ENCODE measurements at regions not wholly inside any gene's neighbourhood (a gene's known extent, or its start where the extent isn't known, plus 50 kb on each side); places are given as distances from the start of the nearest gene placed in this dataset.

DNA sequence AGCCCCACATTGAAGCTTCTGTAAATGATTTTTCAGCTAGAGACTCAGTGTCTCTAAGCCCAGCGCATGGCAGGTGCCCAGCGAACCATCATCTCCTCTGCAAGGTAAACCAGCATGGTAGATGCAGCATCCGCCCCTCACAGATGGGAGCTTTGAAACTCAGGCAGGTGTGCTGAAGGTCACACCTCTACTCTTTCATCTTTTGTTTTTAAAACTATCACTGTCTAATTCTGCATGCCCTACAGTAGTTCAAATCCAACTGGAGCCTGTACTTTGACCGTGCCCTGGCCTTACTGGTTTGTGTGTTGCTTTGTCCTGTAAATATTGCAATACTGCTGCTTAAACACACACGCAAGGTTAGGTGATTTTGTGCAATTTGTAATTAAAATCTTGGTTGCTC, 831.1 kb downstream of the GALR1 start:
- TF ChIP-seq, protein P1, sequence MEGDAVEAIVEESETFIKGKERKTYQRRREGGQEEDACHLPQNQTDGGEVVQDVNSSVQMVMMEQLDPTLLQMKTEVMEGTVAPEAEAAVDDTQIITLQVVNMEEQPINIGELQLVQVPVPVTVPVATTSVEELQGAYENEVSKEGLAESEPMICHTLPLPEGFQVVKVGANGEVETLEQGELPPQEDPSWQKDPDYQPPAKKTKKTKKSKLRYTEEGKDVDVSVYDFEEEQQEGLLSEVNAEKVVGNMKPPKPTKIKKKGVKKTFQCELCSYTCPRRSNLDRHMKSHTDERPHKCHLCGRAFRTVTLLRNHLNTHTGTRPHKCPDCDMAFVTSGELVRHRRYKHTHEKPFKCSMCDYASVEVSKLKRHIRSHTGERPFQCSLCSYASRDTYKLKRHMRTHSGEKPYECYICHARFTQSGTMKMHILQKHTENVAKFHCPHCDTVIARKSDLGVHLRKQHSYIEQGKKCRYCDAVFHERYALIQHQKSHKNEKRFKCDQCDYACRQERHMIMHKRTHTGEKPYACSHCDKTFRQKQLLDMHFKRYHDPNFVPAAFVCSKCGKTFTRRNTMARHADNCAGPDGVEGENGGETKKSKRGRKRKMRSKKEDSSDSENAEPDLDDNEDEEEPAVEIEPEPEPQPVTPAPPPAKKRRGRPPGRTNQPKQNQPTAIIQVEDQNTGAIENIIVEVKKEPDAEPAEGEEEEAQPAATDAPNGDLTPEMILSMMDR (IDR thresholded peaks at IDR 0.05; ENCODE audit: poor library complexity, severe bottlenecking) = no peak
- TF ChIP-seq, protein P2, sequence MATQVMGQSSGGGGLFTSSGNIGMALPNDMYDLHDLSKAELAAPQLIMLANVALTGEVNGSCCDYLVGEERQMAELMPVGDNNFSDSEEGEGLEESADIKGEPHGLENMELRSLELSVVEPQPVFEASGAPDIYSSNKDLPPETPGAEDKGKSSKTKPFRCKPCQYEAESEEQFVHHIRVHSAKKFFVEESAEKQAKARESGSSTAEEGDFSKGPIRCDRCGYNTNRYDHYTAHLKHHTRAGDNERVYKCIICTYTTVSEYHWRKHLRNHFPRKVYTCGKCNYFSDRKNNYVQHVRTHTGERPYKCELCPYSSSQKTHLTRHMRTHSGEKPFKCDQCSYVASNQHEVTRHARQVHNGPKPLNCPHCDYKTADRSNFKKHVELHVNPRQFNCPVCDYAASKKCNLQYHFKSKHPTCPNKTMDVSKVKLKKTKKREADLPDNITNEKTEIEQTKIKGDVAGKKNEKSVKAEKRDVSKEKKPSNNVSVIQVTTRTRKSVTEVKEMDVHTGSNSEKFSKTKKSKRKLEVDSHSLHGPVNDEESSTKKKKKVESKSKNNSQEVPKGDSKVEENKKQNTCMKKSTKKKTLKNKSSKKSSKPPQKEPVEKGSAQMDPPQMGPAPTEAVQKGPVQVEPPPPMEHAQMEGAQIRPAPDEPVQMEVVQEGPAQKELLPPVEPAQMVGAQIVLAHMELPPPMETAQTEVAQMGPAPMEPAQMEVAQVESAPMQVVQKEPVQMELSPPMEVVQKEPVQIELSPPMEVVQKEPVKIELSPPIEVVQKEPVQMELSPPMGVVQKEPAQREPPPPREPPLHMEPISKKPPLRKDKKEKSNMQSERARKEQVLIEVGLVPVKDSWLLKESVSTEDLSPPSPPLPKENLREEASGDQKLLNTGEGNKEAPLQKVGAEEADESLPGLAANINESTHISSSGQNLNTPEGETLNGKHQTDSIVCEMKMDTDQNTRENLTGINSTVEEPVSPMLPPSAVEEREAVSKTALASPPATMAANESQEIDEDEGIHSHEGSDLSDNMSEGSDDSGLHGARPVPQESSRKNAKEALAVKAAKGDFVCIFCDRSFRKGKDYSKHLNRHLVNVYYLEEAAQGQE (IDR thresholded peaks at IDR 0.05; ENCODE audit: borderline replicate concordance) = no peak
